HG03565 (cell line): ENCODE measurements at regions not wholly inside any gene's neighbourhood (a gene's known extent, or its start where the extent isn't known, plus 50 kb on each side); places are given as distances from the start of the nearest gene placed in this dataset.
"Not testable (repeated sequence)": the region's sequence is repeated elsewhere in the genome, so short reads cannot be mapped to it uniquely, and the experiment has no call there.

Experiments used
- ATAC-seq: cut with Tn5 transposase; IDR thresholded peaks from one replicate; pipeline ENCODE4 v1.9.1; 2021; ENCODE audit warnings: mild to moderate bottlenecking, moderate library complexity; ENCODE audit not compliant: unreplicated experiment

DNA sequence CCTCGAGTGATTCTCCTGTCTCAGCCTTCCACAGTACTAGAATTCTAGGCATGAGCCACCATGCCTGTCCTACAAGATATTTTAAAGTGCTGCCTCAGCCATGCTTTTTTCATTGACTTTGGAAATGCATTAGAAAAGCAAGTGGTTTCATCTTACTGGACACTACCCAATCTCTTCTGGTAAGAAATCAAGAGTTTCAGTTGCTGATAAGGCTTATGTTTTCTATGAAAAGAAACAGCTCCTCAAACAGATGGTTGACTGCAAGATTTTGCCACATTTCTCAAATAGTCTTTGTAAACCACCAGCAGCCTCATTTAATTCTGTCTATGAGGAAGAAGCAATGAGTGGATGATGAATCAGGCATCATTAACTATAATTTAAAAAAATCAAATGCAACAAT lies 264.5 kb upstream of the LRP1B start:
- ATAC-seq, result no peak

DNA sequence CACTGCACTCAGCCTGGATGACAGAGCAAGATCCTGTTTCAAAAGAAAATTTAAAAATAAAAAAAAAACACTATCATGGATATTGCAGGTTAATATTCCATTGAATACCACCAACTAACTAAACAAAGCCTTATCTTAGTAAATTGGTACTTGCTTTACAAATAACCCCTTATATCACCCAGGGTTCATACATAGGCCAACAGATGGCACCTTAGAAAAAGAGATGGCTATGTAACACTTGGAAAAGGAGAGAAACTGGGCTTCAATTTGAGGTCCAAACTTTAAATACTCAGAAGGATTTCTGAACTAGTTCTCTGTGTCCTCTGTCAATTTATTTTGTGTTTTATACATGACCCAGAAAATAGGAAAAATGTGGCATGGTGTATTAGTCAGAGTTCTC lies 249.6 kb upstream of the LRP1B start:
- ATAC-seq, result no peak

DNA sequence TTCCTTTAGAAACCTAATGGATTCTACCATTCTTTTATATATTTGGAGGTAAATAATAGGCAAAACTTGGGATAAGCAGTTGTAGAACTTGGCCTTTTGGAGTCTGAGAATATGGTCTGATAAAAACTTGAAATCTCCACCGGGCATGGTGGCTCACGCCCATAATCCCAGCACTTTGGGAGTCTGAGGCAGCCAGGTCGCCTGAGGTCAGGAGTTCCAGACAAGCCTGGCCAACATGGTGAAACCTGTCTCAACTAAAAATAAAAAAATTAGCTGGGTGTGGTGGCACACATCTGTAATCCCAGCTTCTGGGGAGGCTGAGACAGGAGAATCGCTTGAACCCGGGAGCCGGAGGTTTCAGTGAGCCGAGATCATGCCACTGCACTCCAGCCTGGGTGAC lies 231.3 kb upstream of the LRP1B start:
- ATAC-seq, result not testable (repeated sequence)

DNA sequence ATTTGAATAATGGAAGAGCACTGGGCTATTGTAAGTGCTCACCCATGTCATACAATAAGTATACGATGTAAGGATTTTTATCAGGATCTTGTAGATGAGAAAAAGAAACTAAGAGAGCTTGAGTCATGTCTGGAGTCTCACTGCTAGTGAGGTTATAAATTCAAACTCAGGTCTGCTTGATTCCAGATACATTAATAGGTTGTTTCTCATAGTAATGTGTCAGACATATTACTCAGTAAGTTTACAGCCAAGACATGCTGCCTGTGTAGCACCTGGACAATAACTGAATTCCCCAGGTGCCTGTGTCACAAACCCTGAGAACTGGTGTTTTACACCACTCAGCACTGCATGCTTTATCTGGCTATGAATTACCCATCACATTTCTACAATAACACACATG lies 216.9 kb upstream of the LRP1B start:
- ATAC-seq, result no peak

DNA sequence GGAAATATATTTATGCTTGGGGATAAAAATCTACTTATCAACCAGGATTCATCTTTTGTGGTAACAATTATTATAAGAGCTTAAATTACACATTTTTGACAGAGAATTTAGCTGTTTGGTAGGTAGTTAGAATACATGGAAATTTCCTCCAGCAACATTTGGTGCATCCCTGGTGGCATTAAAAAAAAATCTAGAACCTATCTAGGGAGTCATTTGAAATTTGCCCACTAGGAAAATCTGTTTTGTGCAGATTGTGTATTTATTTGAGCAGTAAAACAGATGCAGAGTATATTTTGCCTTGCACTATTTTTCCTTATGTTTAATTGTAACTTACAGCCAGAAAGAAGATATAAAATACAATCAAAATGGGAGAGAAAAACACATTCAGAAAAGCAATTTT lies 208.4 kb upstream of the LRP1B start:
- ATAC-seq, result no peak

DNA sequence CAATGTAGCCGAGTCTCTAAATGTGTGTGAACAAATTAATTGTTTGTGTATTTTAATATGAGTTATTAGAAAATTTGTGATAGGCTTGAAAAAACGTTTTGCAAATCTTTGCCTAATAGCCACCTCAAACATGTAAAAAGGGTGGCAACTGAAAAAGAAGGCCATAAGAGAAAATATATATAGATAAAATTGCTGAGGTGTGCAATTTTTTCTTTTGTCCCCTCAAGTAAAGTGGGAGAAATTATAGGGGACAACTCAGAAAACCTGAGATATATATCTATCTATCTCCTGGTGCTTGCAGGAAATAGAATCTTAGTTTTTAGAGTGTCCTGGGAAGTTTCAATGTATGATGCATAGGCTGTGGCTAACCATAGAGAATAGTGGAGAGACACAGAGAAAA lies 201.4 kb upstream of the LRP1B start:
- no peak for ATAC-seq

DNA sequence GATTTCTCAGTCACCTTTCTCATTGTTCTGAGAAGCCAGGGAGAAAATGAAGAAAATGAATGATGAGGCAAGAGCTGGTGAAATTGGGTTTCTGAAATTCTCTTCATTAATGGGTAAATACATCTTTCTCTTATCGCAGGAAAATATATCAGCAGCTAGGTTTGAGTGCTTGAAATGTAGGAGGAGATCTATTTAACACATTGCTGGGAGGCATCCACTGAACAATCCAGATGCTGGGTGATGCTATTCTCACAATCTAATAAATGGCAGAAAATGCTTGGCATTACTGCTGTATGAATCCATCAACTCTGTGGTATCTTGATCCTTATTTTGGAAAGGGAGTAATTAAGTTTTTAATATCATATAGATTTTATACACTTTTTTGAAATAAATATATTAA lies 199.6 kb upstream of the LRP1B start:
- no peak for ATAC-seq

DNA sequence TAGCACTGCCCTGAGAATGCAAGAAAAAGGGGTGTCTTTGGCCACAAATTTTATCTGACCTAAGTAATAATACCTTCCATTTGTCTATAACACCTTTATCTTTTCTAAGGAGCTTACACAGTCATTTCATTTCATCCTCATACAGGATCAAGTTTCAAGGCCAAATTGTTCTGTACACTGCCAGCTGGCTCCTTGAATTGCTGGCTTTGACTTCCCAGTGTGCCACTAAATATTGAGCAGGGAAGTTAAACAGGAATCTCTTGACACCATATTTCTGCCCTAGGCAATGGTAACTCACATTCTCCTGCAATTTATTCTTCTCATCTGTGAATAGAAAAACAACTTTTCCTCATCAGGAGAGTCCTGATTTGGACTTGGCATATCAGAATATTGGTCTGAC lies 195.1 kb upstream of the LRP1B start:
- ATAC-seq, result no peak

DNA sequence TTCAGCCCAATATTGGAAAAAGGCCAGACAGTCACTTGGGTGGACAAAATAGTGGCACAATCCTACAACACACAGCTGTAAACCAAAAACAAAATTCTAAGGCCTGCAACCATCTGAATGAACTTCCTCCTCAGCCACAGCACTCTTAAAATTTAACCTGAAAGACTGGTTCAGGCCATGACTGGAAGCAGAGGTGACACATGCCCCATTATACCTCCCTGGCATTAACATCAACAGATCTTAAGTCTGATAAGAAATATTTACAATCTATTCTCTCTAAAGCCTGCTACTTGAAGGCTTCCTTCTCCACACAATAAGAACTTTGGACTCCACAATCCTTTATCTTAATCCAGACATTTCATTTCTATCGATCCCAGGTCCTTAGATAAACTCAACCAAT lies 192.4 kb upstream of the LRP1B start:
- ATAC-seq, result no peak

DNA sequence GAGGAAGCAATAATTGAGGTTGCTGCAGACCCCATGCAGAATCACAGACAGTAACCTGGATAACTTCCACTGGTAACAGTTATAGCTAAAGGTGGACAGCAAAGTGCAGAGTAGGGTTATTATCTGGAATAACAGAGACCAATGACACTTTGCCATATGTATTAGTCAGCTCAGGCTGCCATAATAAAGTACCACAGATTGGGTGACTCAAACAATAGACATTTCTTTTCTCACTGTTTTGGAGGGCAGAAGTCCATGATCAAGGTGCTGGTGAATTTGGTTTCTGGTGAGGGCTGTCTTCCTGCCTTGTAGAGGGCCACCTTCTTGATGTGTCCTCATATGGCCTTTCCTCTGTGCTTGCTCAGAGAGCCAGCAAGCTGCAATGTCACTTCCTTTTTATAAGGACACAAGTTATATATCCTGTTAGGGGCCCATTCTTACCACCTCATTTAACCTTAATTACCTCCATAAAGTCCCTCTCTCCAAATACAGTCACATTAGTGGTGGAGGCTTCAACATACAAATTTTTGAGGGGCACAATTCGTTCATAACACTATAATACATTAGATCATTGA lies 191.0 kb upstream of the LRP1B start:
- no peak for ATAC-seq

DNA sequence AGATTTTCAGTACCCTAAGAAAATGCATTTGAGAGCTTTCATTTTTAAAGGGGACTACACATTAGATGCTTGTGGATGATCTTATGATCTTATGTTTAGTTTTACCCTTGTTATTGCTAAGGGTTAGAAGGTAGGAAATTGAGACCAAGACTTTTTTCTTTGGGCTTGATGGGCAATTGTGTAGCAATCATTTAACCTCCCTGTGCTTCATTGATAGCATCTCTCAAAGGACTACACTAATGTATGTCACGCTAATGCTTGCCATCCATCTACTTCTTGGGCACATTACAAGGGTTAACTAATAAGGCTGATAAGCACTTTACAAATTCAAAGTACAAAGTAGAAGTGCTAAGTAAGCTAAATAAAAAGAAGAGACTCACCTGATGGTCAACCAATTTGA lies 189.3 kb upstream of the LRP1B start:
- ATAC-seq, result no peak

DNA sequence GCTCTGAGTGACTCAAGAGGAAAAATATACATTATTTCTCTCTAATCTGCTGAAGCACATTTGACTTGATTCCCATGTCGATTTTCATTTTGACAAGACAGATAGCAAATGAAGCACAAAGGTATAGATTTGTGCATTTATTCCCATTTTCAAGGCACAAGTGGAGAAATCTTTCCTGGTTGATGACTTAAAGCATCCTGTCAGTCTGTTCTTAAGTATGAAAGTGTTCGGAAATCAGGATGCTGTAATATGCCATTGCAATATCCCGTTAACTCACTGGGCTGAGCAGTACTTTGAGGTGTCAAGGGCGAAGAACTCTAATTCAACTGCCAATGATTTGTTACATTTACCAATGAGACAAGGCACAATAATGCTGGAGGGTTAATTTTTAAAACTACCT lies 185.2 kb upstream of the LRP1B start:
- ATAC-seq, result no peak

DNA sequence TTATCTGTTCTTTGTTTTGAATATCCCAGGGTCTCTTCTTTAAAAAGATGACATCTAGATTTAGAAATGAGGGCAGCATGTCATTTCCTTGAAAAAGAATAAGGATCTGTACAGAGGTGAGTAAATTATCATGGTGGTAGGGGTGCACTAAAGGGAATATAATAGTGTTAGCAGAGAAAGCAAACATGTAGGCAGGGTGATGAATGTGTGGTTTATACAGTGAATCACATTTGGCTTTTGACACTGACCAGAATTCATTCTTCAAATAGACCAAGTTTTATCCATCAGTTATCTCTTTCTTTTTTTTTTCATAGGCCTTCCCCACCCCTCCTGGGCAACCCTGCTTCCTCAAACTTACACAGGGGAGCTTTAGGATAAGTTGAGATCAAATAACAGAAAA lies 184.5 kb upstream of the LRP1B start:
- no peak for ATAC-seq

DNA sequence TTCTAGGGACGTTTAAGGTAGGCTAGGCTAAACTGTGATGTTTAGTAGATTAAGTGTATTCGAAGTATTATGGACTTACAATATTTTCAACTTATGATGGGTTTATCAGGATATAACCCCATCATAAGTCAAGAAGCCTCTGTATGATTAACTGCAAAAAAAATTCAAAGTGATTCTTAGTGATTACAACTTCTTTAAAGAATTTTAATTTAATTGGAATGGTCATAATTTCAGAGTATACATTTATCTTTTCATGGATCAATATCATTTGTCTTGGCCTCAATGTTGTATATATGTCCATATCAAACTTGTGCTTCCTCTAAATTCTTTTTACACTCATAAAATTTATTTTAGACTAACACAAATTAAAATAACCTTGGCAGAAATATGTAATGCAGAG lies 183.3 kb upstream of the LRP1B start:
- ATAC-seq, result no peak

DNA sequence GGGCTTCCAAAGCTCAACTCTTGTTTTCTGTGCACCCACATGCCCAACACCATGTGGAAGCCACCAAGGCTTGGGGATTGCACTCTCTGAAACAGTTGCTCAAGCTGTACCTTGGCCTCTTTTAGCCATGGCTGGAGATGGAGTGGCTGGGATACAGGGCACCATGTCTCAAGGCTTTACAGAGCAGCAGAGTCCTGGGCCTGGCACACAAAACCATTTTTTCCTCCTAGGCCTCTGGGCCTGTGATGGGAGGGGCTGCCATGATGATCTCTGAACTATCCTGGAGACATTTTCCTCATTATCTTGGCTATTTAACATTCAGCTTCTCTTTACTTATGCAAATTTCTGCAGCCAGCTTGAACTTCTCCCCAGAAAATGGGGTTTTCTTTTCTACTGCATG lies 179.7 kb upstream of the LRP1B start:
- no peak for ATAC-seq

DNA sequence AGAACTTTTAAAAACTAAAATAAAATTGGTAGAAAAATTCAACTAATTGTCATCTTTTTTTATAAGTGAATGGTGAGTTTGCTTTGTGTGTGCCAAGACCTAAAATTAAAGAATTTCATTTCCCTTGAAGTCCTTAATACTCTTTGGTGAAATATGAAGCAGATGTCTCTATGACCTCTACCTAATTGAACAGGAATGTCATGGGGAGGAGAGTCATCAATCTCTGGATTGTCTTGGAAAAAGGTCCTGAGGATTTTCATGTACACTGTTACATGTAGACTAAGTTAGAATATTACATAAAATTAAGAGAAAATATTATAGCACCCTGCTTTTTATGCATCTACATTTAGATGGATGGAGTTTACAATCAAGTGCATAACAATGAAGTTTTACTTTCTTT lies 177.9 kb upstream of the LRP1B start:
- no peak for ATAC-seq

DNA sequence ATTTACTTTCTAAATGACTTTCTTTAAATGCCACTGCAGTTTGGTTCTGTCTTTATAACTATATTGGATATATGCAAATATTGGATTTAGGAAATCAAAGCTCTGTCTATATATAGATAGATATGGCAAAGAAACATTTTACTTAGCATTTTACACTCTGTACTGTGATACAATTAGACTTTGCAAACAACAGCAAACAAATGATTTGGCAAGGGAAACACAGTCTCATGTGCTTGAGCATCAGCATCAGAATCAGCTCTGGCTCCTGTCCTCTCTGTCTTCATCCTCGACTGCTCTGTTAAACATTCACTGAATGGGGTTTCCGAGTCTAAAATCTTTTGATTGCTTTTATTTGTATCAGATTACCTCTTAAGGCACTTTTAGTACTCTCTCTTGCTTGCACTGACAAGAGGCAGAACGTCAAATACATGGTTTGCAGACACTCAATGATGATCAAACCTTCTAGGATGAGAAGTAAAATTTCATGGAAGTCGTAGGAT lies 176.8 kb upstream of the LRP1B start:
- ATAC-seq, result no peak

DNA sequence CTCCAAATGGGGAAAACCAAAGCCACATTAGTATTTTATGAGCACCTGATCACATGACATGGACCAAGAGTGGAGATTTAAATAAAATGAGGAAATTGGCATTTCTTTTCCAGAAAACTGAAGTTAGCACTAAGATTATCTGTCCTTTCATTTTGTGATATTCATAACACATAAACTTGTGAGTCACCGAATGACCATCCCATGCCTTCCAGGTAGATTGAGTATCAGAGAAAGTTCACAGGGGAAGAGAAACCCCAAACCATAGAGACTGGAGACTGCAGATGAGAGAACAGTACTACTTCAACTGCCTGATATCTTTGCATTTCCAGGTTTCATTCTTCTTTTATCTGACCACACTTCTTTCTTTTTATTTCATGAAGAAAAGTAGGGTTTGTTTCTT lies 176.3 kb upstream of the LRP1B start:
- ATAC-seq, result no peak

DNA sequence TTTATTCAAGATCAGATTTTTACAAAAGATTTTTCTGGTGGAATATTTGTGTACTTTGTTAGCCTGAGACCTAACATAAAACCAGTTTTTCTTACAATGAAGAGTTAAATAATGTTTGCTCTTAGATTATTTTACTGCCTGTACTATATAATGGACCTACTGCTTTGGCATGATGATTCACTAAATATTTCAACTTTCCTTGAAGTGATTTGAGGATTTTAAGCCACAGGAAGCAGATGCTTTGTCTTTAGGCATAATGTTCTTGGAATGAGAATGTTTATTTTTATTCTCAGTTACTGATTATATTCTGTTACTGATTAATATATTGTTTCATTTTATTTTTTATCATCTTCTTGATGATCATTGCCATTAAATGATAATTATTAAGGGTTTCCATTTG lies 175.3 kb upstream of the LRP1B start:
- ATAC-seq, result no peak

DNA sequence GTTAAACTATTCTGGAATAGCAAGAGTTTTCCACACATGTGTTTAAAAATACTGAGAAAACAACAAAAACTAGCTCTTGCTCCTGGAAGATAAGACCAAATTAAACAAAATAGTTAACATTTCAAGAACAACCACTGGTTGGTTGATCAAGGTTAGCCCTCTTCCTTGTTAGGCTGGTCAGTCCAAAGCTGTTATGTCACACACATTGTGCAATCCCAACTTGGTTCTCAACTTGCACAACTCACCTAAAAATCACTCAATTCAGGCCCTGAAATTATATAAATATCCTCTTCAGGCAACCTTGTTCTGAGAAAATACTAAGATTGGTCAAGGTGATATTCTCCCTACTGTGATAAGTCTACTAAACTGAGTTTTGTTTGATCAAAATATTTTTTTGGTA lies 169.7 kb upstream of the LRP1B start:
- ATAC-seq, result no peak

DNA sequence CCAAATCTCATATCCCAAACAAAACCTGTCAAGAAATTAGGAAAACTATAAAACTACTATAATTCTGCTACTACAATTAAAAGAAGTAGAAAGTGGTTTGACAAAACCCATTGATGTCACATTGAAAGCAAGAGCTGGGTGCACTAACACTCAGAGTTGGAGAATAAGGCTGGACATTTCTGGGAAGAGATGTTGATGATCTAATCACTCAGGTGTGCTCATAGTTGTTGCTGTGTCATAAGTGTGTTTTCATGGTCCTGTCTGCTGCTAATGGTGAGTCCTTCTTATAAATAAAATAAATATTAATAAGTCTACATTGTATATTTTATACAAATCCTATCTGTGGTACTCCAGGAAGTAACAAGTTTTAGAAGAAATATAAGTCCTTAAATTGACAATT lies 168.2 kb upstream of the LRP1B start:
- no peak for ATAC-seq

DNA sequence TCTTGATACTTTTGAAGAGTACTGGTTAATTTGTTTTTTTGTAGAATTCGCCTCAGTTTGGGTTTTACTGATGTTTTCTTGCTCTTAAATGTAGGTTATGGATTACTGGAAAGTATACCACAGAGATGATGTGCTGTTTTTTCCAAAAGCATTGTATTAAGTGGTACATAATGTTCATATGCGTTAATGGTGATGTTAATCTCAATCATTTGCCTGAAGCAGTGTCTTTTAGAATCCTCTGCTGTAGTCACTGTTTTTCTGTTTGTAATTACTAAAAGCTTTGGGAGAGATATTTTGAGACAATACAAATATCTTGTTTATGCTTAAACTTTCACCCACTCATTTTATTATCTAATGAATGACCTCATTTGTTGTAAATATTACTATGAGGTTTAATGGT lies 163.4 kb upstream of the LRP1B start:
- ATAC-seq, result no peak

DNA sequence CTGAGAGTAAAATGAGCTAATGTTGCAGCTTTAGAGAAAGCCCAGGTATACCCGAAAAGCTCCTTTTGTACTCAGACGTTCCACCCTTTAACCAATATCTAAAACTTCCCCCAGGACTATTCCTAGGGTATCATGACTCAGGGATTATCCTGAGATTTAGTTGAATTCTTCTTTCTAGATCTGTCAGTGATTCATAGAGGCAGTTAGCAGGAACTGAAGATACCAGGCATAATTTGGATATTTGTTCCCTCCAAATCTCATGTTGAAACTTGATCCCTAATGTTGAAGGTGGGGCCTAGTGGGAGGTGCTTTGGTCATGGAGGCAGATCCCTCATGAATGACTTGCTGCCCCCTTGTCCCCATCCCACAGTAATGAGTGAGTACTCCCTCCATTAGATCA lies 161.2 kb upstream of the LRP1B start:
- ATAC-seq, result no peak

DNA sequence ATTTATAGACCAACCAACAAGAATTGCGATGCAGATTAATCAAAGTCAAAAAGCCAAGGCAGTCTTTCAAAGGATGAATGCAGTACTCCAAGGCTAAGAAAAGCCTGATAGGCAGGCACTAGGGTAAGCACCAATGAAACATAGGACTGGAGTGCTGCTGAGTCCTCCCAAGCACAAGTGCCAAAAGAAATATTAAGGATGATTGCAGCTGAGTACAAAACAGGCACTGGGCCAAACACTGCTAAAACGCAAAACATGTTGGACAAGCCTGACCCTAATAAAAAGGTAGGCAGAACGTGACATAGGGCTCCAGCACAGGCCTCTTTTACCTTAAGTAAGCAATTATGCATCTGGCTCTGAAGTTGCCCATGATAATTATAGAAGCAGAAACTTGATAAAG lies 160.1 kb upstream of the LRP1B start:
- ATAC-seq, result no peak
